Aorta (tissue), 5 donors: ENCODE measurements at regions not wholly inside any gene's neighbourhood (a gene's known extent, or its start where the extent isn't known, plus 50 kb on each side); places are given as distances from the start of the nearest gene placed in this dataset.
"Not testable (repeated sequence)": the region's sequence is repeated elsewhere in the genome, so short reads cannot be mapped to it uniquely, and the experiment has no call there.

Source experiments
- ATAC-seq: fragments of 200-7000 bp; cut with Tn5 transposase; one replicate; pipeline ENCODE4 v1.9.1; 2022; ENCODE audit warnings: moderate library complexity; ENCODE audit not compliant: low FRiP score
- DNase-seq, 2 donors: peaks; one replicate each; pipeline ENCODE4 v3.0.0-alpha.2; 2020
- H3K27ac ChIP-seq, 2 donors: one replicate each; pipeline ENCODE4 v1.5.1; 2013; ENCODE audit warnings: low read length in 2 of 2, mild to moderate bottlenecking in 2 of 2, moderate library complexity in 2 of 2, control low read depth in 1 of 2, inconsistent platforms in 1 of 2, low read depth in 1 of 2
- H3K27me3 ChIP-seq, 2 donors: one replicate each; pipeline ENCODE4 v1.6.1; 2013; ENCODE audit warnings: control low read depth in 1 of 2, low read length in 1 of 2, mild to moderate bottlenecking in 1 of 2, moderate library complexity in 1 of 2; ENCODE audit not compliant: insufficient read depth in 2 of 2, control insufficient read depth in 1 of 2
- H3K36me3 ChIP-seq, 2 donors: one replicate each; pipeline ENCODE4 v1.6.1; 2013; ENCODE audit warnings: control low read depth in 1 of 2, low read length in 1 of 2, mild to moderate bottlenecking in 1 of 2; ENCODE audit not compliant: insufficient read depth in 2 of 2, control insufficient read depth in 1 of 2
- H3K4me1 ChIP-seq, 2 donors: one replicate each; pipeline ENCODE4 v1.6.1; 2013; ENCODE audit warnings: low read length in 2 of 2, control low read depth in 1 of 2, mild to moderate bottlenecking in 1 of 2, moderate library complexity in 1 of 2; ENCODE audit not compliant: insufficient read depth in 2 of 2, control insufficient read depth in 1 of 2
- H3K4me3 ChIP-seq, 2 donors: one replicate each; pipeline ENCODE4 v1.5.1; 2013; ENCODE audit warnings: low read length in 2 of 2, control low read depth in 1 of 2, mild to moderate bottlenecking in 1 of 2
- H3K9me3 ChIP-seq: one replicate; pipeline ENCODE4 v1.6.1; 2013; ENCODE audit warnings: mild to moderate bottlenecking, low read length; ENCODE audit not compliant: control insufficient read depth
- WGBS, 2 donors: extraction: QIAGEN DNeasy Blood & Tissue Kit; methylation state at CpG; one replicate each; pipeline ENCODE4 v1.1.7; 2013; 5-methylcytosine and 5-hydroxymethylcytosine counted together
- intact Hi-C, 2 donors: fragments of 100-400 bp; cut with DNase I; formaldehyde crosslinking; loops; one replicate each; pipeline versions ENCODE4 v1.14.2 to v1.15.0; 2022
- donor health status: healthy with polysubstance abuse.
- donor health status: Bipolar disorder and iron deficiency.
- donor health status: DM: no; HTN: no; CAD: no.
- donor health status: DM: no; HTN: no; CAD: no.
- donor health status: DM: yes; HTN: yes; CAD: no.

DNA sequence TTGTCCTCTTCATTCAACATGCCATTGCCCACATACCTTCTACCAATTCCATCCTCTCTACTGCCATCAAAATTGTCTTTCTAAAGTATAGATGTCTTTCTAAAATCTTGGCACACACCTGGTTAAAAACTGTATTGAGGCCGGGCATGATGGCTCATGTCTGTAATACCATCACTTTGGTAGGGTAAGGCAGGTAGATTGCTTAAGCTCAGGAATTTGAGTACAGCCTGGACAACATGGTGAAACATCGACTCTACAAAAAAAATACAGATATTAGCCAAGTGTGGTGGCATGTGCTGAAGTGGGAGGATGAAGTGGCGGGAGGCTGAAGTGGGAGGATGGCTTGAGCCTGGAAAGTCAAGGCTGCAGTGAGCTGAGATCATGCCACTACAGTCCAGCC is 412.1 kb downstream of the TMEM38B start:
- Histone ChIP-seq H3K27ac (no peak overlapping the region), H3K36me3 (no peaks in the 10 kb centered on the region), H3K4me1 (no peaks in the 10 kb centered on the region), H3K9me3 (no peaks in the 10 kb centered on the region), H3K27me3 (no peaks in the 10 kb centered on the region), H3K4me3 (no peak overlapping the region)
- intact Hi-C loops = no loop called here
- ATAC-seq (no peak), DNase-seq (no peak)
- 83 to 90% methylated on average over 3 of the region's 3 CpGs for WGBS, 2 donors

DNA sequence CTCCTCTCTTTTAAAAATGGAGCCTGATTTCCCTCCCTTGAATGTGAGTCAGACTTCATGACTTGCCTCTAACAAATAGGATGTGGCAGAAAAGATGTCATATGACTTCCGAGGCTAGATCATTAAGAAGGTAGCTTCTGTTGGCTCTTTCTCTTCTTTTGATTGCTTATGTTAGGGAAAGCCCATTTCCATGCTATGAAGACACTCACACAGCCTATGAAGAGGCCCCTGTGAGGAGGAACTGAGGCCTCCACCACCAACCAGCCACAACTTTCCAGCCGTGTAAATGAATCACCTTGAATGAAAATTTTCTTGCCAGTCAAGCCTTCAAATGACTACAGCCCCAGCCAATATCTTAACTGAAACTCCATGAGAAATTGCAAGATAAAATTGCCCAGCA is 413.4 kb downstream of the TMEM38B start:
- DNase-seq (no peak), ATAC-seq (no peak)
- no peaks in the 10 kb centered on the region for H3K4me1 ChIP-seq
- H3K36me3 ChIP-seq = no peaks in the 10 kb centered on the region
- H3K4me3 ChIP-seq = no peak overlapping the region
- 37 to 54% methylated on average over 2 of the region's 2 CpGs for WGBS, 2 donors
- no peaks in the 10 kb centered on the region for H3K27me3 ChIP-seq
- intact Hi-C loops = no loop called here
- H3K9me3 ChIP-seq = no peaks in the 10 kb centered on the region
- no peak overlapping the region for H3K27ac ChIP-seq

DNA sequence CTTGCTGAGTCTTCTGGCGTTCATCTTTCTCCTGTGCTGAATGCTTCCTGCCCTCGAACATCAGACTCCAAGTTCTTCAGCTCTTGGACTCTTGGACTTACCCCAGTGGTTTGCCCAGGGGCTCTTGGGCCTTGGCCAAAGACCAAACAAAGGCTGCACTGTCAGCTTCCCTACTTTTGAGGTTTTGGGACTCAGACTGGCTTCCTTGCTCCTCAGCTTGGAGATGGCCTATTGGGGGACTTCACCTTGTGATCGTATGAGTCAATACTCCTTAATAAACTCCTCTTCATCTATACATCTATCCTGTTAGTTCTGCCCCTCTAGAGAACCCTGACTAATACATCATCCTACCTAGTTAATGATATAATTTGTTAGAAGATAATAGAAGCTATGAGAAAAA is 415.4 kb downstream of the TMEM38B start:
- H3K27me3 ChIP-seq, intact Hi-C loops, DNase-seq, H3K4me3 ChIP-seq, H3K36me3 ChIP-seq, H3K9me3 ChIP-seq, ATAC-seq, H3K27ac ChIP-seq, H3K4me1 ChIP-seq: not testable (repeated sequence)
- 78 to 83% methylated on average over 3 of the region's 3 CpGs for WGBS, 2 donors

- H3K36me3 ChIP-seq = no peaks in the 10 kb centered on the region
- intact Hi-C loops = no loop called here
- H3K4me3 ChIP-seq = no peak overlapping the region
- no peak overlapping the region for H3K27ac ChIP-seq
- no peaks in the 10 kb centered on the region for H3K27me3 ChIP-seq
- no peak for DNase-seq
- 89 to 94% methylated on average over 2 of the region's 2 CpGs for WGBS, 2 donors
- no peaks in the 10 kb centered on the region for H3K9me3 ChIP-seq
- no peaks in the 10 kb centered on the region for H3K4me1 ChIP-seq
- no peak for ATAC-seq
These were observed 416.1 kb downstream of the TMEM38B start for GRCh38 chr9:106110483-106110882.

- H3K36me3 ChIP-seq = no peaks in the 10 kb centered on the region
- WGBS, 2 donors = 17 to 20% methylated on average over 6 of the region's 6 CpGs
These were observed 416.8 kb downstream of the TMEM38B start for GRCh38 chr9:106111039-106111730.

GRCh38 chr9:106112935-106113334 is 418.6 kb downstream of the TMEM38B start:
- H3K4me1 ChIP-seq = no peaks in the 10 kb centered on the region
- H3K36me3 ChIP-seq = no peaks in the 10 kb centered on the region
- ATAC-seq (no peak), DNase-seq (no peak)
- WGBS, 2 donors = 81% methylated on average over 5 of the region's 5 CpGs
- no peaks in the 10 kb centered on the region for H3K27me3 ChIP-seq
- no peak overlapping the region for H3K27ac ChIP-seq
- H3K4me3 ChIP-seq = no peak overlapping the region
- intact Hi-C loops = no loop called here
- H3K9me3 ChIP-seq = no peaks in the 10 kb centered on the region

More at GRCh38 chr9:106111039-106111730, 416.8 kb downstream of the TMEM38B start:
- intact Hi-C loops = no loop called here
- Histone ChIP-seq H3K4me3 (no peak overlapping the region), H3K9me3 (no peaks in the 10 kb centered on the region), H3K27me3 (no peaks in the 10 kb centered on the region), H3K27ac (no peak overlapping the region), H3K4me1 (no peaks in the 10 kb centered on the region)
- DNase-seq = no peak
- no peak for ATAC-seq

- ATAC-seq = no peak
- Histone ChIP-seq H3K9me3 (no peaks in the 10 kb centered on the region), H3K4me3 (no peak overlapping the region), H3K36me3 (no peaks in the 10 kb centered on the region), H3K27ac (no peak overlapping the region), H3K4me1 (no peaks in the 10 kb centered on the region), H3K27me3 (no peaks in the 10 kb centered on the region)
- DNase-seq = no peak
- intact Hi-C loops = no loop called here
- 62 to 70% methylated on average over 3 of the region's 3 CpGs for WGBS, 2 donors
These were observed 424.8 kb downstream of the TMEM38B start for GRCh38 chr9:106119176-106119575.

DNA sequence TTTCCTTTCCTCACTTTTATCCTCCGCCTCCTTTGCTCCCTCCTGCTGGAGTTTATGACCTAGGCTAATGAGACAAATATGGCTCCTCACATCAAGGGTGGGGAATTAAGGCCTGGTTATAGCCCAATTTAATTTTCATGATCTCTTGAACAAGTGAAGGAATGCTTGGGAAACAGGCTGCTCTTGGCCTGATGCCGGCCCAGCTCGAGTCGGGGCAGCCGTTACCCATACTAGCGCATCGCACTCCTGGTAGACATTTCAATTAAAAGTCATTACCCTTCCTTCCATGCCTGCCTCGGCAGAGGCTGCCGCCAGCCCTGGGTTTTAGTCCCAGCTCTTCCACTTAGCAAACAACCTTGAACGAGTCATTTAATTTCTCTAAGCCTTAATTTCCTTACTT is 425.7 kb downstream of the TMEM38B start:
- no peak for DNase-seq
- no peaks in the 10 kb centered on the region for H3K4me1 ChIP-seq
- H3K27me3 ChIP-seq = no peaks in the 10 kb centered on the region
- intact Hi-C loops = no loop called here
- no peak overlapping the region for H3K27ac ChIP-seq
- H3K36me3 ChIP-seq = no peaks in the 10 kb centered on the region
- WGBS, 2 donors = 53 to 61% methylated on average over 10 of the region's 10 CpGs
- ATAC-seq = no peak
- H3K9me3 ChIP-seq = no peaks in the 10 kb centered on the region
- H3K4me3 ChIP-seq = no peak overlapping the region

GRCh38 chr9:106127776-106128175 is 433.4 kb downstream of the TMEM38B start:
- Histone ChIP-seq H3K27me3 (no peaks in the 10 kb centered on the region), H3K9me3 (no peaks in the 10 kb centered on the region), H3K4me3 (no peak overlapping the region), H3K36me3 (no peaks in the 10 kb centered on the region), H3K4me1 (no peaks in the 10 kb centered on the region), H3K27ac (no peak overlapping the region)
- WGBS, 2 donors = 68 to 74% methylated on average over 1 of the region's 1 CpG
- ATAC-seq (no peak), DNase-seq (no peak)
- intact Hi-C loops = no loop called here
